ENCODE measurements at regions not wholly inside any gene's neighbourhood (a gene's known extent, or its start where the extent isn't known, plus 50 kb on each side); places are given as distances from the start of the nearest gene placed in this dataset.

GRCh38 chr17:72409405-72410002 is 288.7 kb downstream of the SOX9 start:
- no peak for DNase-seq (ENCODE audit: low read depth)

GRCh38 chr17:72411124-72411563 is 290.3 kb downstream of the SOX9 start:
- no peak for DNase-seq (ENCODE audit: low read depth)

DNA sequence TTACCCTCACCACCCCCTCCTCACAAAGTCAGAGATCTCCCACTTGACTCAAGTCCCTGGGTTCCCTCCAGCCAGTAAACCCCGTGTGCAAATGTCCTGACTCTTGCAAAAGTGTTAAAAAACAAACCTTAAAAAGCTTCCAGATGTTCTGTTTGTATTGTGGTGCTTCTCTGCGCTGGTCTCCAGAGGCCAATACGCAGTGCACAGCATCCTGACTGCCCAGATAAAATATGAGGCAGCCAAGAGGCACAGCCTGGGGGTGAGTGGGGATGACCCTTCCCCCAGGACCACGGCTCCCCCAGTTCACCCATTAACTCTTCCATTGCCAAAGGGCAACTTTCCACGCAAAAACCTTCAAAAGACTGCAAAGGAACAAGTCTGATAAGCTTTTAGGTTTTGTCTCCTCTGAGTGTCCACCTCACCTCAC is 291.8 kb downstream of the SOX9 start:
- DNase-seq (ENCODE audit: low read depth) = no peak

- DNase-seq (ENCODE audit: low read depth) = no peak
Measured at GRCh38 chr17:72413077-72414031, 292.5 kb downstream of the SOX9 start.

DNA sequence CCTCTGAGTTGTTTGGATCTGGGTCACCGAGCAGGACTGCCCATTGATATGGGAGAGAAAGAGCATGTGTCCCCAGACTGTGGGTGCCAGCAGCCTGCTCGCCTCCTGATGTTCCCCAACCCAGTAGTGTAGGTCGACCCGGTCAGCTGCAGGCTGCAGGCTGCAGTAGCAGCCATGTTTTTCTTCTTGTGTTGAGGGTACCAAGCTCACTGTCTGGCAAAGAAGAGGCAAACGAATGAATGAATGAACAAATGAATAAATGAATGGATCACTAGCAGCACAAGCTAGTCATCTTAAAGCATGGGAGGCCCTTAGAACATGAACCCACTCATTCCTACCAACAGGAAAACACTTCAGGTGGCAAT is 293.2 kb downstream of the SOX9 start:
- DNase-seq (ENCODE audit: low read depth) = no peak

GRCh38 chr17:72414967-72415853 is 294.4 kb downstream of the SOX9 start:
- no peak for DNase-seq (ENCODE audit: low read depth)

DNA sequence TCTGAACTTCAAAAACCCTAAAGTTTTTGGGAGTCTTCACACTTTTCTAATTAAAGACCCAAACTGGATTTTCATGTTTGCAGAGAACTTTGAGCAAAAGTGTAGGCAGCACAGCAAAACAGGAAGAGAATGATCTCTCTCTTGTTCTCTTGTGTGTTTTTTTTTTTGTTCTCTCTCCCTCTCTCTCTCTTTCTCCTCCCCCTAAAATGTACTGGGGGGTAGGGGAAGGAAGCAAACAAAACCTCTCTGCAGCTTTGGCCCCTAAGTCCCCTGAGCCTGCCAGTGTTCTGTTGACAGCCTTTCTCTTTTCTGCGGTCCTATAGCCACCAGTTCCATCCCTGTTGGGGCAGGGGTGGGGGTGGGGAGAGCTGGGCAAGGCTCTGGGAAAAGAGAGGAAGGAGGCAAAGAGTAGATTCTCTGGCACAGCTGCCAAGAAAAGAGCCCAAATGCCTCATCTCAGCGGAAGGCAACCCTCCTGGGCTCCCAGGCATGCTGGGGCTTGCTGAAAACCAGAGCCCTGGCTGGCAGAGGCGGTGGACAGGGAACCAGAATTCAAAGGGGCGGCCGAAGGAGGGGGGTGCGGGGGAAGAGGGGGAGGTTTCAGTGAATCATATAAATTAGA is 295.3 kb downstream of the SOX9 start:
- DNase-seq (ENCODE audit: low read depth) = no peak

DNA sequence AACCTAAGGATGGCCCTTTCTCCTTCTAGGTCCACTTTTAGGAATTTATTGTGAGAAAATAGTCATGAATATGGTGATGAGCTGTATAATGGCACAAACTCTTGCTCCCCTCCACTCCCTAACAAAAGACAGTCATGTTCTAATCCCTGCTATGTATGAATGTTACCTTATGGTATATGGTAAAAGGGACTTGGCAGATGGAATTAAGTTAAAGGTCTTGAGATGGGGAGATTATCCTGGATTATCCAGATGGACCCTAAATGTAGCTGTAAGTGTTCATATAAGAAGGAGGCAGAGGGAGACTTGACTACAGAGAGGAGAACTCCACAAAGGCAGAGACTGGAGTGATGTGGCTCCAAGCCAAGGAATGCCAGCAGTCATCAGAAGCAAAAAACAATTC is 296.1 kb downstream of the SOX9 start:
- no peak for DNase-seq (ENCODE audit: low read depth)

- DNase-seq (ENCODE audit: low read depth) = no peak
Measured at GRCh38 chr17:72417627-72418026, 296.8 kb downstream of the SOX9 start.

DNA sequence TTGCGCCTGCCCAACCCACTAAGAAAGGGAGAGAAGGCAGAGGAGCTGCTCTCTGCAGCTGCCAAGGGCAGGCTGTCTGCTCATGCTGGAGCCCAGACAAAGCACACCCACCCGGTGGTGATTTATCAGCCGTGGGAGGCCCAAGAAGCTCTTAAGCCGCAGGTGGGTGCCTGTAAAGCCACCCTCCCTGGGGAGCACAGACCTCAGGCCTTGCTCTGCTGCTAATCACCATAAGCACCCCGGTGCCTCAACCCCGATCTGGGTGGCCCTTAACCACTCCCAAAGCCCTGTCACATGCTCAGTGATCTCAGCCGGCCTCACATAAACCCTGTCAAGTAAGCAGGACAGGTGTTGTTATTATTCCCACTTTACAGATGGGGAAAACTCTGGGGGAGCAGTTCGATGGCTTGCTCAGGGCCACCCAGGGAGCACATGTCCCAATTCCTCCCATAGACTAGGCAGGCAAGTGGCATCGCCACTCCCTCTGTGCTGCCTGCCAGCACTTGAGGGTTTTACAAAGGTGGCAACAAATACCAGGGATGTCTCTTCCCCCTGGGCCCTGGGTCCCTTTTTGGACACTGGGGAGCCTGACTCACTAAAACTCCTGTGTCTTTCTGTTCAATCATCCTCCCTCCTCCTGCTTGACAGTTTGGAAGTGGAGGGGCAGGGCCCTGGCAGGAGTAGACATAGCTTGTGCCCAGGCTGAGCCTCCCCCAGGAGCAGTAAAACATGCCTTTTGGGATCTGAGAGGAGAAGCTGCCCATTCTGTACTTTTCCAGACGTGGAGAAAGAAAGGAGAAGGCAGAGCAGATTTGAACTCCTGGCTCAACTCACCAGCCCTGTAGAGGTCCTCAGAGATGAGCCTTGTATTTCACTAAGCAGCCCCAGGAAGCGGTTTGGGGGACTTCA is 299.3 kb downstream of the SOX9 start:
- no peak for DNase-seq (ENCODE audit: low read depth)

GRCh38 chr17:72420775-72421127 is 299.9 kb downstream of the SOX9 start:
- no peak for DNase-seq (ENCODE audit: low read depth)

GRCh38 chr17:72421128-72422092 is 300.6 kb downstream of the SOX9 start:
- DNase-seq (ENCODE audit: low read depth) = no peak

GRCh38 chr17:72422204-72422504 is 301.3 kb downstream of the SOX9 start:
- no peak for DNase-seq (ENCODE audit: low read depth)

DNA sequence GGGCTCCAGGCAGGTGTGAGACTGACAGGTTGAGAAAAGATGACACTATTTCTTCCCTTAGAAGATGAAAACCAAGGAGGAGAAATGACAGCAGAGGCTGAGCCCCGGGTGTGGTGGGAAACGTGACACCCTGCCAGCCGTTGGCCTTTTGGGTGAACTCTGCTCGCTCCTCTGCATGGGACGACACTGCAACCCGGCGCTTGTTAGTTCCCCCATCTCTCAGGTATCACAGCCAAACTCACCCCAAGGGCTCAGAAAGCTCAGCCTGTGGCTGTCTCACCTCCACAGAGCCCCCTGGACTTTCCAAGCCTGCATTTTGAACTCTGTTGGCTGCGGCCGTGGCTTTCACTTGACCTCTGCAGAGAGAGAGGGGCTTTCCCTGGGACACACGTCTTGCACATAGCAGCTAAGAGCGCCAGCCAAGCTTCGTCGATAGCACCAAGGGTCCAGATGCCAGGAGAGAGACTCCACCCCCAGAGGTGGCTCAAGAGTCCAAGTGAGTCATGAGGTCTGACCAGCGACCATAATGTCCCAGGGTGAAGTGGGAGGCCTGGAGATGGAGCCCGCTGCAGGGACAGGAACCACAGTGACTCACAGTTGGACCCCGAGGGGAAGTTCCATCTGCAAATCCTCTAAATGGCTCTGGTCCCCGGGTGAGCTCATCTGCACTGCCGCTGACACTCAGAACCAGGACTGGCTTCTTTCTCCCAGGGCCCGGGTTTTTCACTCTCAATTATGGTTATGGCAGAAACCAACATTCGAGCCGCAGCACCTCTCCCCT is 301.9 kb downstream of the SOX9 start:
- DNase-seq (ENCODE audit: low read depth) = no peak

GRCh38 chr17:72423286-72423589 is 302.4 kb downstream of the SOX9 start:
- no peak for DNase-seq (ENCODE audit: low read depth)

GRCh38 chr17:72423718-72424117 is 302.9 kb downstream of the SOX9 start:
- DNase-seq (ENCODE audit: low read depth) = no peak

- no peak for DNase-seq (ENCODE audit: low read depth)
Measured at GRCh38 chr17:72424505-72425117, 303.8 kb downstream of the SOX9 start.

- no peak for DNase-seq (ENCODE audit: low read depth)
Measured at GRCh38 chr17:72425133-72425793, 304.4 kb downstream of the SOX9 start.

All from activated gamma-delta T cell treated with anti-CD3 and anti-CD28 coated beads, Interleukin-2, amount 50 U/mL, for 16 hours (primary cell).